Effector CD4-positive, alpha-beta T cell (primary cell): ENCODE measurements at regions not wholly inside any gene's neighbourhood (a gene's known extent, or its start where the extent isn't known, plus 50 kb on each side); places are given as distances from the start of the nearest gene placed in this dataset.

Experiments
- DNase-seq: peaks from one replicate; pipeline ENCODE4 v3.0.0-alpha.2; 2020

- DNase-seq = no peak
Measured at GRCh38 chr12:89181271-89181920, 170.9 kb downstream of the DUSP6 start.

DNA sequence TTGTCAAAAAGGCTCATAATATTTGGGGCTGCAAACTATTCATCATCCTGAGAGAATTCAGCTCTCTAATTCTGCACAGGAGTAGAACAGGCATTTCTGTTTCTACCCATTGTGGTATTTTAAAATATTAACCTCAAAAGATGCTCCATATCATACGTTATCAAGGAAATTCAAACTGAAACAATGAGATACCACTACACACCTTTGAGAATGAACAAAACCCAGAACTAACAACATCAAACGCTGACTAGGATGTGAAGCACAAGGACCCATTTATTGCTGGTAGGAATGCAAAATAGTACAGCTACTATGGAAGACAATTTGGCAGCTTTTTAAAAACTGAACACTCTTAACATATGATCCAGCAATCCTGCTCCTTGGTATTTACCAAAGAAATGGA lies 171.8 kb downstream of the DUSP6 start:
- DNase-seq = no peak

- no peak for DNase-seq
Measured at GRCh38 chr12:89179983-89180382, 172.3 kb downstream of the DUSP6 start.

DNA sequence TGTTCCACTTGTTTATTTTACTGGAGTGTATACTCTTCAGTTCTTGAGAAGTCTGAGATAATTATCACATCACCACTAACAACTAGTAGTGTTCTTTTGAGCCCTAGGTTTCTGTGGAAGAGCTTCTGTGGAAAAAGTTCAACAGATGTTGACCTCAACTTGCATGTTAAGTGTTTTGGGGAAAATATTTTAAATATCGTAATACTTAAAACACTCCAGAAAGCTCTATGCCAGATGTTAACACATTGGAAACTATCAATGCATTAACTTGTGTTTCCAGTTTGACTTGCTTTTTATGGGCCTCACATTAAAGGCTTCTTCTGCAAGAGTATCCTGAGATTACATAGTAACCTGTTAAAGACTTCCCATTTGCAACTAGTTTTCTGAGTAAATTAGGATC lies 173.1 kb downstream of the DUSP6 start:
- DNase-seq = no peak

- no peak for DNase-seq
Measured at GRCh38 chr12:89177802-89178395, 174.4 kb downstream of the DUSP6 start.

DNA sequence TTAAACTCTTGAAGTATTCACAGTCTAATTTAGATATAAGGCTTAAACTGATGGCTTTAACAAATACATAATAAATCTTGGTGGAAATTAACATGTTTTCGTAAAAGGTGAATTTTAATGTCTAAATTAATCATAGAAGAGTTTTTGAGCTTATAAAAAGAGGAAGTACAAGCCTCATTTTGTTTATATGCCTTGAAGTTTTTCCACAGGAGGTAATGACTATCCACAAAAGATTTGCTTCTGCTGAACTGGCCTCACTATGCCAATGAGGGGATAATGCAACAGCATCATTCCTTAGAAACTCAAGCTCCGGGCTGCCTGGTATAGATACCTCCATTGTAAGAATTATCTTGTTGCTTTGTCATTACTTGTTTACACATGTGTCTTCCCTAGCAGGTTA lies 175.6 kb downstream of the DUSP6 start:
- no peak for DNase-seq

- DNase-seq = no peak
Measured at GRCh38 chr12:89173678-89174077, 178.6 kb downstream of the DUSP6 start.

DNA sequence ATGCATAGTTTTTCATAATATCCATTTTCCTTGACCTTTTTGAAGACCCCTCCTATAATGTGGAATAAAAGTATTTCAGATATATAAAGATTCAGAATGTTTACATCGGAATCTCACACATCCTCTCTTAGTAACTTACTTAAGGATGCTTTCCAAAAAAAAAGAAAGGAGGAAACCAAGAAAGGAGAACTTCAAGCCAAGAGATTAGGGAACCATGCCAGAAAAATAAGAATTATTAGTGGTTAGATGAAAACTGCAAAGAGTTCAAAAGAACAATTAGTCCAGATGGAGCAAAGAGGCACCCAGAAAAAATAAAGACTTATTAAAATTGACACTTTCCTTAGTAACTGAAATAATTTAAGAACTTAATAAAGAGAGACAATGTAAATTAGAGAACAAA lies 179.2 kb downstream of the DUSP6 start:
- DNase-seq = no peak

DNA sequence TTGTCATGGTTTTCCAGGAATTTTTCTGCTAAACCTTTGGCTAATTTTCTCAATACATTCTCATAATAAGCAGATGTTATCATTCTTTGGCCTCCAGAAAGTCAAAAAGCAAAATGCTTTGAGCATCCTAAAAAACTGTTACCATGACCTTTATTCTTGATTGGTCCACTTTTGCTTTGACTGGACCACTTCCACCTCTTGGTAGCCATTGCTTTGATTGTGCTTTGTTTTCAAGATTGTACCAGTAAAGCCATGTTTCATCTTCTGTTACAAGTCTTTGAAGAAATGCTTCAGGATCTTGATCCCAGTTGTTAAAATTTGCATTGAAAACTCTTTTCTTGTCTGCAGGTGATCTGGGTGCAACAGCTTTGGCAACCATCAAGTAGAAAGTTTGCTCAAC lies 180.1 kb downstream of the DUSP6 start:
- no peak for DNase-seq

DNA sequence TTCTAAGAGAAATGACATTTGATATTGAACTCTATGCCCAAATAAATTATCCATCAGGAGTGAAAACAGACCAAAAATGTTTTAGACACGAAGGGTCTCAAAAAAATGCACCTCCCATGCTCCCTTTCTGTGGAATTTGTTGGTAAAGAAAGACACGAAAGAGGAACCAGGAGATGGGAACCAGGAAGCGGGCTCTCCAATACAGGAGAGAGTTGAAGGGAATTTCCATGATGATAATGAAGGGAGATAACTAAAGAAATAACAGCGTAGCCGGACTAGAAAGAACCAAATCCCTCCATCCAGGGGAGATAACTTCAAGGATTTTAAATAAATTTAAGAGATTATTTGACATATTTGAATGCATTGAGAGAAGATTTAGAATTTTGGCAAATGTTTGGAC lies 183.0 kb downstream of the DUSP6 start:
- DNase-seq = no peak

- no peak for DNase-seq
Measured at GRCh38 chr12:89167986-89168385, 184.3 kb downstream of the DUSP6 start.

- DNase-seq = no peak
Measured at GRCh38 chr12:89166525-89166934, 185.8 kb downstream of the DUSP6 start.

DNA sequence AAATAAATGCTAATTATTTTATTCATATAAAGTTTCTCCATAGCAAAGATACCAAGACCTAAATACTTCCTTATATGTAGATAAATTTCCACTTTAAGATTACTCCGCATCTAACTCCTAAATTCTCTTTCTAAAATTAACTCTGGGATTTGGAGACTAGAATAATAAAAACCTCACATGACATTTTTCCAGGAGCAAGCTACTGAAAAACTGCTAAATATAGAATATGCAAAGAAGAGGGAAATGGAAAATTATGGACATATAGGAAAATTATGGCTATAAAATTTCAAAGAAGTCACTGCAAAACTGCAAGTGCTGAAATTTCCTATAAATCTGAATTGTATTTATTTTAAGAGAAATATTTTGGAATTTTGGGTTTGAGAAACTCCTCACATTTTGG lies 186.2 kb downstream of the DUSP6 start:
- no peak for DNase-seq

GRCh38 chr12:89165703-89166102 lies 186.6 kb downstream of the DUSP6 start:
- no peak for DNase-seq

DNA sequence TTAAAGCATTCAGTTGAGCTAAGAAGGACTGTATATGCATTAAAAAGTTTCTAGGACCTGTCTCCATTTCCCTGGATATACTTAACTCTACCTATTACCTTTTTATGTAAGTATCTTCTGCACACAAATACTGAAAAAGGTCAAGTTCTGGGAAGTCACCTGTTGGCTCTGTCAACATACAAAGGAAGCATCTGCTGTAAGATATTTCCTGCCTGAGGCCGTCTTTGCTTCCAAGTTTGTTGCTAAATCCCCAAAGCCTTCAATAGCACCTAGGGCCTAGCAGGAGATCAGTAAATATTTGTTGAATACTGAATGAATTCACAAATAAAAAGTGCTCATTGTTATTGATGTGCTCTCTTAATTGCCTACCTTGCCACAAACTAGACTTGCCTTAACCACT lies 188.4 kb downstream of the DUSP6 start:
- no peak for DNase-seq

DNA sequence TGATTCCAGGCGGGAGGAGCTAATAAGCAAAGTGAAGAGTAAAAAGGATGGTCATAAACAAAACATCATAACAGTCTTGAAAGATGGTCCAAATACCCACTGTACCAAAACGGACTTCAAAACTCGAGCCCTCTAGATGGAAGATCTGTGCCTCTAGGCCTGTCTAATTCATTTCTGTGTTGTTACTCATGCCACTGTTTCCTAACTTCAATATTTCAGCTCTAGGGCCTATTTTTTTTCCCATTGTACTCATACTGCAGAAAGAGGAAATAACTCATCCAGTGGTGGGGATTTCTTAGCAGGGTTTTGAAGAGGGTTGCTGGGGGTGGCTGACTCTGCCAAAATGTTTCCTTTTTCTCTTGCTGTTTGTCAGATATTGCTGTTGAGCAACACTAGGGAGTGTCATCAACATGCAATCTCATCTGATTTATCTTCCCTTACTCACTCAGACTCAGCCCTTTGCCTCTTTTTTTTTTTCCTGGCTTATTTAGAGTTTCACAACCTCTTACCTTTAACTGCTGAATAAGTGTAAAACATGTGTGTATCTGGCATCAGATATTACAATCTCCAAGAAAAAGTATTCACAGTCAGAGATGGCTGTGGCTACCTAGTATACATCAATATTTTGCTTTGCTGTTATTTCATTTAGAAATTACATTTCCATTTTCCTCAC lies 189.6 kb downstream of the DUSP6 start:
- no peak for DNase-seq

DNA sequence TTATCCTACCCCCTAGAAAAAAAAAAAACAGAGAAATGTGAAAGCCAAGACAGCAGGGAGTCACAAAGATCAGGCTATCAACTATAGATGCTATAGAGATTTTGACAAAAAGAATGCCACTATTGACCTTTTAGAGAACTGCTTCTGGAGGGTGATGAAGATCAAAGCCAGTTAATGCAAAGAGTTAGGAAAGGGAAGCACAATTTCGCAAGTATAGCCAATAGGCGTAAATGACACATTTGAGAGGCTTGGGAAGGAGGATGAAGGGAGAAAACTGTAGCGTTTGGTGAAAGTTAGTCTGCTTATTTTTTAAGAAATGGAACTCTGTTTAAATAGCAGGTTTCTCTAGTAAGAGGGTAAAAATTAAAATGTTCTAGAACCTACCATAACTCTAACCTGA lies 190.7 kb downstream of the DUSP6 start:
- DNase-seq = no peak

GRCh38 chr12:89160716-89161123 lies 191.6 kb downstream of the DUSP6 start:
- DNase-seq = no peak

GRCh38 chr12:89157413-89157812 lies 194.9 kb downstream of the DUSP6 start:
- DNase-seq = no peak

GRCh38 chr12:89156862-89157262 lies 195.4 kb downstream of the DUSP6 start:
- DNase-seq = no peak

- DNase-seq = no peak
Measured at GRCh38 chr12:89156340-89156739, 196.0 kb downstream of the DUSP6 start.

GRCh38 chr12:89155826-89156225 lies 196.5 kb downstream of the DUSP6 start:
- DNase-seq = no peak

DNA sequence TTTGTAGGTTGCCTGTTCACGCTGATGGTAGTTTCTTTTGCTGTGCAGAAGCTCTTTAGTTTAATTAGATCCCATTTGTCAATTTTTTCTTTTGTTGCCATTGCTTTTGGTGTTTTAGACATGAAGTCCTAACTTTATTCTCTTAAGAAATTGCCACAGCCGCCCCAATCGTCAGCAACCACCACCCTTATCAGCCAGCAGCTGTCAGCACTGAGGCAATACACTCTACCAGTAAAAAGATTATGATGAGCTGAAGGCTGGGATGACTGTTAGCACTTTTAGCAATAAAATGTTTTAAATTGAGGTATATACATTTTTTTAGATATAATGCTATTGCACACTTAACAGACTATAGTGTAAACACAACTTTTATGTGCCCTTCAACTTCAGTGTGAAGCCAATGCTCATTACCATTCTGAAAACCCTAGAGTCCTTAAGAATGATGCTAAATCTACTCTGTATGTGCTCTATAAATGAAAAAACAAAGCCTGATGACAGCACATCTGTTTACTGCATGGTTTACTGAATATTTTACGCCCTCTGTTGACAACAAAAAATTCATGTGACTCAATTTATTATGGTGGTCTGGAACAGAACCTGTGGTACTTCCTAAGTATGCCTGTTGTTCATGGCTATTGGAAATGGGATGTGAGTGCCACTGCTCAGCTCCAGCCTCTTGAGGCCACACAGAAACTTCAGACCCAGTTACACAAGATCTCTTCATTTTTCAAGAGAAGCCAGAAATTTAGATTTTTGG lies 197.4 kb downstream of the DUSP6 start:
- no peak for DNase-seq

GRCh38 chr12:89153341-89153740 lies 199.0 kb downstream of the DUSP6 start:
- DNase-seq = no peak
